Activated CD4-positive, alpha-beta memory T cell treated with anti-CD3 and anti-CD28 coated beads, Interleukin-2, amount 10 ng/mL, durations not matched to agents 7 days and 5 days (primary cell): ENCODE measurements at regions not wholly inside any gene's neighbourhood (a gene's known extent, or its start where the extent isn't known, plus 50 kb on each side); places are given as distances from the start of the nearest gene placed in this dataset.
"Not testable (repeated sequence)": the region's sequence is repeated elsewhere in the genome, so short reads cannot be mapped to it uniquely, and the experiment has no call there.

Experiments
- CTCF ChIA-PET: fragments of 350-600 bp; sonication (Branson Sonifier 250); formaldehyde crosslinking; loops from one replicate; lab custom pipeline; 2021; ENCODE audit warnings: antibody characterized with exemption, inconsistent platforms; lab: Charles Lee
- POLR2A ChIA-PET: fragments of 350-600 bp; sonication (Branson Sonifier 250); formaldehyde crosslinking; loops from one replicate; lab custom pipeline; 2021; ENCODE audit warnings: antibody characterized with exemption; lab: Charles Lee
- DNase-seq: peaks from one replicate; pipeline ENCODE4 v3.0.0-alpha.2; 2020
- H3K27ac Mint-ChIP-seq: one replicate; pipeline ENCODE4 v1.8.0; 2021; ENCODE audit warnings: mild to moderate bottlenecking, mixed read lengths
- H3K27me3 Mint-ChIP-seq: one replicate; pipeline ENCODE4 v1.8.0; 2021; ENCODE audit warnings: mixed read lengths
- H3K36me3 Mint-ChIP-seq: one replicate; pipeline ENCODE4 v1.8.0; 2021; ENCODE audit warnings: low read depth, mixed read lengths
- H3K4me1 Mint-ChIP-seq: one replicate; pipeline ENCODE4 v1.8.0; 2021; ENCODE audit warnings: mixed read lengths
- H3K4me3 Mint-ChIP-seq: one replicate; pipeline ENCODE4 v1.8.0; 2021; ENCODE audit warnings: mild to moderate bottlenecking, mixed read lengths
- H3K9me3 Mint-ChIP-seq: one replicate; pipeline ENCODE4 v1.8.0; 2021; ENCODE audit warnings: mixed read lengths

DNA sequence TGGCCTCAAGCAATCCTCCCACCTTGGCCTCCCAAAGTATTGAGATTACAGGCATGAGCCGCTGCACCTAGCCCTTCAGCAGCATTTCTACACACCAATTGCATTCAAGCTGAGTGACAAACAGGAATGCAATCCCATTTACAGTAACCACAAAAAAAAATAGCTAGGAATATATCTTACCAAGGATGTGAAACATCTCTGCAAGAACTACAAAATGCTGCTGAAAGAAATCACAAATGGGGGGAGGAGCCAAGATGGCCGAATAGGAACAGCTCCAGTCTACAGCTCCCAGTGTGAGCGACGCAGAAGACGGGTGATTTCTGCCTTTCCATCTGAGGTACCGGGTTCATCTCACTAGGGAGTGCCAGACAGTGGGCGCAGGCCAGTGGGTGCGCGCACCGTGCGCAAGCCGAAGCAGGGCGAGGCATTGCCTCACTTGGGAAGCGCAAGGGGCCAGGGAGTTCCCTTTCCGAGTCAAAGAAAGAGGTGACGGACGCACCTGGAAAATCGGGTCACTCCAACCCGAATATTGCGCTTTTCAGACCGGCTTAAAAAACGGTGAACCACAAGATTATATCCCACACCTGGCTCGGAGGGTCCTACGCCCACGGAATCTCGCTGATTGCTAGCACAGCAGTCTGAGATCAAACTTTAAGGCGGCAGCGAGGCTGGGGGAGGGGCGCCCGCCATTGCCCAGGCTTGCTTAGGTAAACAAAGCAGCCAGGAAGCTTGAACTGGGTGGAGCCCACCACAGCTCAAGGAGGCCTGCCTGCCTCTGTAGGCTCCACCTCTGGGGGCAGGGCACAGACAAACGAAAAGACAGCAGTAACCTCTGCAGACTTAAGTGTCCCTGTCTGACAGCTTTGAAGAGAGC, 116.1 kb upstream of the GRB10 start:
- H3K9me3 Mint-ChIP-seq, H3K4me1 Mint-ChIP-seq, H3K36me3 Mint-ChIP-seq, DNase-seq, H3K27ac Mint-ChIP-seq, CTCF ChIA-PET, POLR2A ChIA-PET, H3K4me3 Mint-ChIP-seq: not testable (repeated sequence)
- H3K27me3 Mint-ChIP-seq = peaks cover 27% of the 10 kb centered on the region

DNA sequence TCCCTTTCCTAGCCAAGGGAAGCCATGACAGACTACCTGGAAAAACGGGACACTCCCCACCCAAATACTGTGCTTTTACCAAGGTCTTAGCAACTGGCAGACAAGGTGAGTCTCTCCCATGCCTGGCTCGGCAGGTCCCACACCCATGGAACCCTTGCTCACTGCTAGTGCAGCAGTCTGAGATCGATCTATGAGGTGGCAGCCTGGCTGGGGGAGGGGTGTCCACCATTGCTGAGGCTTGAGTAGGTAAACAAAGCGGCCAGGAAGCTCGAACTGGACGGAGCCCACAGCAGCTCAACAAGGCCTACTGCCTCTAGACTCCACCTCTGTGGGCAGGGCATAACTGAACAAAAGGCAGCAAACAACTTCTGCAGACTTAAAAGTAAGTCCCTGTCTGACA, 104.4 kb upstream of the GRB10 start:
- DNase-seq, H3K36me3 Mint-ChIP-seq, H3K4me3 Mint-ChIP-seq, H3K27ac Mint-ChIP-seq, POLR2A ChIA-PET, H3K9me3 Mint-ChIP-seq, H3K4me1 Mint-ChIP-seq, CTCF ChIA-PET: not testable (repeated sequence)
- H3K27me3 Mint-ChIP-seq = peaks cover 43% of the 10 kb centered on the region

DNA sequence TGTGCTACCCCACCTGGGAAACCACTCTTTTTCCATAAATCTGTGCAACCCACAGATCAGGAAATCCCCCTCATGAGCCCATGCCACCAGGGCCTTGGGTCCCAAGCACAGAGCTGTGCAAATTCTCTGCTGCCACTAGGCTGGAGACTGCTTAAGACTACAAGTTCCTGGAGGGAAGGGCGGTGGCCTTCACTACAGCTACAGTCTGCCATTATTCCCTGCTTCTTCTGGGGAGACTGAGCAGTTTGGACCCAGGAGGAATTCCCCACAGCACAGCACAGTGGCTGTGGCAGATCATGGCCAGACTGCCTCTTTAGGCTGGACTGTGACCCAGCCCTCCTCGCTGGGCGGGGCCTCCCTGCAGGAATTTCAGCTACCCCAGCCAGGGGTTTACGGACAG, 89.7 kb upstream of the GRB10 start:
- CTCF ChIA-PET = no interaction called here
- H3K9me3 Mint-ChIP-seq = no peaks in the 10 kb centered on the region

DNA sequence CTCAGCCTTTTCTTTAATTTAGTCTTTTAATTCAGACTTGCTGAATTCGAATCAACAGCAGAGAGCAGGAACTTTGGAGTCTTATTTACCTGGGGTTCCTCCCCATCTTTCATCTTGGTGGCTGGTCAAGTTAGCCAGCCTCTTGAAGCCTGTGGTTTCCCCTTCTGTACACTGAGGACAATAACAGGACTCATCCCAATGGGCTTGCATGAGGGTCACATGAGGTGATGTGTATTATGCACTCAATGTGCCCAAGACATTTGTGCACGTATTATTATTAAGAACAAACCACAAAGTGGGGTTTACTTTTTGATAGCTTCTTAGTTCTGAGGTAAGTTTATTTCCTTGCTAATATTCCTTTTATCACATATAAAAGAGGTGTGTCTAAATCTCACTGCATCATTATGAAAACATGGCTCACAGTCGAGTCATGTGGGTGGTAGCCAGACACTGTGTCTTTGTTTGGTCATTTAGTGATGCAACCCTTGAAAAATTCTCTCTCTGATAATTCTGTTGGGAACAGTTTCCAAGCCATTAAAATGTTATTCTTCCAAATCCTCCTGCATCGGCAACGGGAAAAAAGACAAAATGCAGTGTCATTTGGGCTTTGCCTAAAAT, 86.5 kb upstream of the GRB10 start:
- Mint-ChIP-seq H3K9me3 (no peaks in the 10 kb centered on the region), H3K36me3 (no peaks in the 10 kb centered on the region), H3K27ac (no peak overlapping the region), H3K4me1 (no peaks in the 10 kb centered on the region), H3K4me3 (no peak overlapping the region), H3K27me3 (peaks cover 18% of the 10 kb centered on the region)
- DNase-seq = no peak
- CTCF ChIA-PET = no interaction called here
- POLR2A ChIA-PET = no interaction called here

More for the DNA sequence above, 89.7 kb upstream of the GRB10 start:
- Mint-ChIP-seq H3K27ac (no peak overlapping the region), H3K4me1 (no peaks in the 10 kb centered on the region), H3K27me3 (peaks cover 36% of the 10 kb centered on the region), H3K4me3 (no peak overlapping the region), H3K36me3 (no peaks in the 10 kb centered on the region)
- DNase-seq = no peak
- POLR2A ChIA-PET = no interaction called here

DNA sequence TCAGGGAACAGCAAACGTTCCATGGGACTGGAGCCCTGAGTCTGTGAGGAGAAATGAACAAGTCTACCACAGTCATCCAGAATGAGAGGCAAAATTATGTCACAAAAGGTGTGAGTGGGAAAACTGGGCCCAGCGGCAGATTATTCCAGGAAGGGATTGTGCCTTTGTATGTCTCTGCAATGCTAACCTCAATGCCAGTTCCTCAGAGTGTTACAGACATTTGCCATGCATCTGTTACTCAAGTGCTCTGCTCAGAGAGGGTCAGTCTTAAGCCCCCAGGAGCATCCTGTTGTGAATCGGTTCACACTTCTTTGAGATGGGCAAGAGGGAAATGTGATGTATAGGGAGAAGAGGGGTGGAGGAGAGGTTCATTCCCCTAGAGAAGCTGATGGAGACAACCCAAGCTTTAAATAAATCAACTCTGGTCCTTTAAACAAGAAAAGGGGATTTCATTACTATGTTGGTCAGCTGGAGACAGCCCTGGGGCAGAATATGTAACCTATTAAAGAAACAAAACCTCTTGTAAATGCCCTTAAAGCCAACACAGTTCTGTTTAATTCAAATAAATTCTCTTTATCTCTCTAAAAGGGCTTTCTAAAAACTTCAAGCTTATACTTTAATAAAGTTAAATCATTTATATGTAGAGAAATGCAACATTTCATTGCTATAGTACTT, 85.9 kb upstream of the GRB10 start:
- Mint-ChIP-seq H3K36me3 (no peaks in the 10 kb centered on the region), H3K27me3 (peaks cover 14% of the 10 kb centered on the region), H3K4me1 (no peaks in the 10 kb centered on the region), H3K9me3 (no peaks in the 10 kb centered on the region), H3K4me3 (no peak overlapping the region), H3K27ac (no peak overlapping the region)
- DNase-seq = no peak
- ChIA-PET POLR2A (no interaction called here), CTCF (no interaction called here)

DNA sequence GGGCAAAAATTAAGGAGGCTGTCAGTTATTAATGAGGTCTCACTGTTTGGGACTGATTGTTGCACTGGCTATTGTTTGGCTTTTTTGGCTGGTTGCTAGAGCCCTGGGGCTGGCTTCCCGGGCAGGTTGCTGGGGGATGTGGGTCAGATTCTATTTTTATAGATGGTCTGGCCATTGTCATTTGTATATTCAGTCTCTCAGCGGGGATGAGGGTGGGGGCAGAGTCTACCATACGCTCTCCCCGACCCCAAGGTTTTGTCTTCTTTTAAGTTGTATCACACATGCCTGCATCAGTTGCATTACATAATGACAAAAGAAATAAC, 84.3 kb upstream of the GRB10 start:
- Mint-ChIP-seq H3K9me3 (no peaks in the 10 kb centered on the region), H3K27ac (no peak overlapping the region), H3K36me3 (no peaks in the 10 kb centered on the region), H3K4me1 (peaks cover 5% of the 10 kb centered on the region), H3K27me3 (peaks cover 10% of the 10 kb centered on the region), H3K4me3 (no peak overlapping the region)
- ChIA-PET CTCF (no interaction called here), POLR2A (no interaction called here)
- no peak for DNase-seq

DNA sequence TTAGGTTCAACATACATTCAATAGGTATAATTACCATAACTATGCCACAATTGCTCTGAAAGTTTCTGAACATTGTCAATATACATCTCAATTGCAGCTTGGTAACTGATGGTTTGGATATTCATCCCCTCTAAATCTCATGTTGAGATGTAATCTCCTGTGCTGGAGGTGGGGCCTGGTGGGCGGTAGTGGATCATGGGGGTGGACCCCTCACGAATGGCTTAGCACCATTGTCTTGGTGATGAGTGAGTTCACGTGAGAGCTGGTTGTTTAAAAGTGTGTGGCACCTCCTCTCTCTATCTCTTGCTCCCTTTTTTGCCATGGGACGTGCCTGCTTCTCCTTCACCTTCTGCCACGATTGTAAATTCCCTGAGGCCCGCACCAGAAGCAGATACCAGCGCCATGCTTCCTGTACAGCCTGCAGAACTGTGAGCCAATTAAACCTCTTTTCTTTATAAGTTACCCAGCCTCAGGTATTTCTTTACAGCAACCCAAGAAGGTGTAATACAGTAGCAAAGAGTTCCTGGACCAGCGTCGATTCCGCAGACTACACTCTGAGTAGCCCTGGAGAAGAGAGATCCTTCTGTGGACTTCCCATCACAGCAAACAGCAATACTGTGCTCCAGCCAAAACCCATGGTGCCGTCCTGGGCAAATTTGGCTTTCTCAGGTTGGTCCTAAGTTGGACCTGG, 83.8 kb upstream of the GRB10 start:
- no peaks in the 10 kb centered on the region for H3K36me3 Mint-ChIP-seq
- peaks cover 5% of the 10 kb centered on the region for H3K4me1 Mint-ChIP-seq
- H3K9me3 Mint-ChIP-seq = no peaks in the 10 kb centered on the region
- no peak overlapping the region for H3K27ac Mint-ChIP-seq
- H3K4me3 Mint-ChIP-seq = no peak overlapping the region
- no peak for DNase-seq
- ChIA-PET CTCF (no interaction called here), POLR2A (no interaction called here)
- H3K27me3 Mint-ChIP-seq = peaks cover 10% of the 10 kb centered on the region

DNA sequence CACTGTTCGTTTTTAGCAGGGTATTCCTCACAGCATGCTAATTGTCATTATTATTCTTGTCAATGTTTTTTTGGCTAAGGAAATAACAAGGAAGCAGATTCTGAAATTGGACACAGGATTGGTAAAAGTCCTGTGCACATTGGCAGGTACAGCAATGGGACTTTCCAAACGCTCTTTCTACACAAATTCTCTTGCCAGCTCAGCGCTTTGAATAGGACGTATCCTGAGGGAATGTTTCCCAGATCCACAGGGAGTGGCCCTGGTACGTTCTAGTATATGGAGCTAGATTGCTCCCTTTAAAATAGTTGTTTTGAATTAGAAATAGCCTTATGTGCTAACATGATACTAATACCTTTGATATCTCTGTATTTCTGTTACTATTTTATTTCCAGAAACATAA, 82.8 kb upstream of the GRB10 start:
- Mint-ChIP-seq H3K4me1 (peaks cover 5% of the 10 kb centered on the region), H3K27ac (no peak overlapping the region), H3K9me3 (no peaks in the 10 kb centered on the region), H3K36me3 (no peaks in the 10 kb centered on the region), H3K4me3 (no peak overlapping the region), H3K27me3 (peaks cover 13% of the 10 kb centered on the region)
- ChIA-PET CTCF (no interaction called here), POLR2A (no interaction called here)
- DNase-seq = no peak

DNA sequence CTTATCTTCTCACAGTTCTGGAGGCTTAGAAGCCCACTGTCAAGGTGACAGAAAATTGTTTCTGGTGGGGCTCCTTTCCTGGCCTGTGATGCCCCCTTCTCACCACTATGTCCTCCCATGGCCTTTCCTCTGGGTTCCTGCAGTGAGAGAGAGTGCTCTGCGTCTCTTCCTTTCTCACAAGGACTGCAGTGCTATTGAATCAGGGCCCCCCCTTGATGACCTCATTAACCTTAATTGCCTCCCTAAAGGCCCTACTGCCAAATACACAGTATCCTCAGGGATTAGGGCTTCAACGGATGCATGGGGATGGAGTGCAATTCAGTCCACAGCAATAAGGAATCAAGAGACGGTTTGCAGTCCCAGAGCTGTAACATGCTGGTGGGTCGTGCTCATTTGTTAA, 82.0 kb upstream of the GRB10 start:
- peaks cover 12% of the 10 kb centered on the region for H3K27me3 Mint-ChIP-seq
- POLR2A ChIA-PET = no interaction called here
- DNase-seq = no peak
- H3K27ac Mint-ChIP-seq = no peak overlapping the region
- H3K4me3 Mint-ChIP-seq = no peak overlapping the region
- no peaks in the 10 kb centered on the region for H3K9me3 Mint-ChIP-seq
- no peaks in the 10 kb centered on the region for H3K36me3 Mint-ChIP-seq
- CTCF ChIA-PET = no interaction called here
- peaks cover 5% of the 10 kb centered on the region for H3K4me1 Mint-ChIP-seq

DNA sequence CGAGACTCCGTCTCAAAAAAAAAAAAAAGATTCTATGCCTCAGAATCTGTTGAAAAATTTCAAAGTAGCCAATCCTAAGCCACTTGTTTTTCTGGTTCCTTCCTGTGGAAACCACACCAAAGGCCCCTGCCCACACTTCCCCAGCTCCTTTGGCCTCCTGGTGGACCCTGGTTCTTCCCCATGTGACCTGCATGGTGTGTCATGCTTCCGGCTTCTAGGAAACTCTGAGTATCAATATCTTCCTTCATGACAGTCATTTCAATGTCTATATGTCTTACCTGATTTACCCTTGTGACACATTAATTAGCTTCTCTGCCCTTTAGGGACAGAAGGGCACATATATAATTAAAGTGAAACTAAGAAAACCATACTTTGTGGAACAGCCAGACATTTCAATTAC, 80.4 kb upstream of the GRB10 start:
- Mint-ChIP-seq H3K4me1 (peaks cover 5% of the 10 kb centered on the region), H3K27me3 (peaks cover 9% of the 10 kb centered on the region), H3K27ac (no peak overlapping the region), H3K9me3 (no peaks in the 10 kb centered on the region), H3K36me3 (no peaks in the 10 kb centered on the region), H3K4me3 (no peak overlapping the region)
- DNase-seq = no peak
- POLR2A ChIA-PET = no interaction called here
- CTCF ChIA-PET = no interaction called here

DNA sequence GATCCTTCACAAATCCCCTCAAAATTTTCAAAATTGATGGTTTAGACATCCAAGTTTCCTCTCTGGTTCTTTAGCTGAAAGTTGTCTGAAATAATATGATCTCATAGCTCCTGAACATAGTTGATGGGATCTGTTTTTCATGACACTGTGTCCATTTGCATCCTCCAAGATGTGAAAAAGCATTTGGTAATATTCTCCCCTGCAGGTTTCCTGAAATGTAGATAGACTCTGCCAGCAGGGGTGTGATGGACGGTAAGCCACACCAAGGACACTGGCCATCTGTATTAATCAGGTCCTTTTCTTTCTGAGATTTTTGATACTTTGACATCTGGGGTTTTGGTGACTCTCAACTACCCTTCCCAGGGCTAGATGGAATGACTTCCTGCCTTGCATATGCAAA, 79.6 kb upstream of the GRB10 start:
- peaks cover 10% of the 10 kb centered on the region for H3K27me3 Mint-ChIP-seq
- H3K27ac Mint-ChIP-seq = no peak overlapping the region
- POLR2A ChIA-PET = no interaction called here
- no peaks in the 10 kb centered on the region for H3K9me3 Mint-ChIP-seq
- no peak overlapping the region for H3K4me3 Mint-ChIP-seq
- no peaks in the 10 kb centered on the region for H3K36me3 Mint-ChIP-seq
- DNase-seq = no peak
- CTCF ChIA-PET = interaction anchor here (1.0 kb wide), 1 partner anchor 279 kb away, joined by 3 read pairs; no protein-coding TSS in a partner anchor
- H3K4me1 Mint-ChIP-seq = peaks cover 5% of the 10 kb centered on the region

DNA sequence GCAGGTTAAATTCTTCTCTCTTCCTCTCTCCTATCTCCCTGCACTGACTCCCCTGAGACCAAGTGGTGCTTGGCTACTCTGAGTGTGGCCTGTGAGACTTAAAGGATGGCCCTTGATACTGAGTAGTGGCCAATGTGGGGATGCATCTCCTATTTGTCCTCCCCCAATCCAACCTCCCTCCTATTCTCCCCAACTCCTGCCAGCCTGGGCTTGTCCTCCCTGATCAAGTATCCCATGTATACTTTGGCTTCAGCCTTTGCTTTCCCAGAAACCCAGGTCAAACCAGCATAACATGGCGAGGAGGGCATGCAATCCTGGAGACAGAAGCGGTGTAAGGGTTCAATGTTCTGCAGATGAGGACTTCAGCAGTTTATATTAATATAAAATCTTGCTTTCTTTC, 77.9 kb upstream of the GRB10 start:
- H3K4me1 Mint-ChIP-seq = peaks cover 5% of the 10 kb centered on the region
- H3K9me3 Mint-ChIP-seq = no peaks in the 10 kb centered on the region
- ChIA-PET CTCF (no interaction called here), POLR2A (no interaction called here)
- no peak overlapping the region for H3K27ac Mint-ChIP-seq
- H3K4me3 Mint-ChIP-seq = no peak overlapping the region
- DNase-seq = no peak
- H3K36me3 Mint-ChIP-seq = no peaks in the 10 kb centered on the region
- peaks cover 16% of the 10 kb centered on the region for H3K27me3 Mint-ChIP-seq

DNA sequence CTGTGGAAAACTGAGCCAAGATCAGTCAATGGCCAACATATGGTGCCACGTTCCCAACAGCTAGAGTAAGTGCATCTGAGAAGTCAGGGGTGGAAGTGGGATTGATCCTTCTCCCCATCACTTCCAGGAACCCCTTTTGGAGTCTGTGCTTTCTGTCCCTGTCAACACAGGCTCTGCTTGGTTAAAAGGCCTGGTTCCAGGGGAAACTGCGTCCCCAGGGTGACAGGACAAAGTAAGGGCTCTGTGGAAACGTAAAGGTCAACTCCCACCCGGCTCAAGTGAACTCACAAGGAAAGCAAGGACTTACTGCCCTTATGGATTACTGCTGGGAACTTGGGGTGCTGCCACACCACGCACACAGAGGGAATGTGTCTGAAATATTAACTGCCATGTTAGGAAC, 77.5 kb upstream of the GRB10 start:
- Mint-ChIP-seq H3K36me3 (no peaks in the 10 kb centered on the region), H3K4me1 (peaks cover 5% of the 10 kb centered on the region), H3K9me3 (no peaks in the 10 kb centered on the region), H3K4me3 (no peak overlapping the region), H3K27ac (no peak overlapping the region), H3K27me3 (peaks cover 20% of the 10 kb centered on the region)
- no peak for DNase-seq
- ChIA-PET POLR2A (no interaction called here), CTCF (no interaction called here)
